HCT116 (cell line): ENCODE measurements at regions not wholly inside any gene's neighbourhood (a gene's known extent, or its start where the extent isn't known, plus 50 kb on each side); places are given as distances from the start of the nearest gene placed in this dataset.

Source experiments
- EZH2 ChIP-seq: fragments of 200-600 bp; sonication (generic); IDR thresholded peaks from 2 replicates; pipeline ENCODE4 v1.6.1; 2017; ENCODE audit warnings: antibody characterized with exemption, mixed run types
- POLR2A ChIP-seq: IDR thresholded peaks from 2 replicates; pipeline ENCODE4 v1.7.0; 2011; ENCODE audit warnings: borderline replicate concordance; ENCODE audit not compliant: insufficient read depth, insufficient read length; ENCODE audit errors: extremely low read depth
- POLR2AphosphoS5 ChIP-seq: IDR thresholded peaks from 2 replicates; pipeline ENCODE4 v1.6.1; 2011; ENCODE audit warnings: mild to moderate bottlenecking, low read depth, low read length, moderate library complexity
- SP1 ChIP-seq: IDR thresholded peaks from 2 replicates; pipeline ENCODE4 v1.6.1; 2012; ENCODE audit warnings: low read depth
- YY1 ChIP-seq: IDR thresholded peaks from 2 replicates; pipeline ENCODE4 v1.6.1; 2011; ENCODE audit warnings: low read length, low read depth, moderate library complexity, mild to moderate bottlenecking; ENCODE audit not compliant: insufficient replicate concordance; ENCODE audit errors: extremely low read depth
- TF ChIP-seq, protein P1 (sequence below), 3 experiments: fragments of 200-600 bp in 1 of 3; sonication (generic) in 1 of 3; IDR thresholded peaks in 2 of 3; conservative IDR thresholded peaks in 1 of 3; 2 replicates each; pipeline ENCODE4 v1.5.1; 2012 to 2017; ENCODE audit warnings: low read depth in 2 of 3, low read length in 2 of 3, antibody characterized with exemption in 1 of 3, borderline replicate concordance in 1 of 3, control low read depth in 1 of 3, mild to moderate bottlenecking in 1 of 3, mixed read lengths in 1 of 3, mixed run types in 1 of 3, moderate library complexity in 1 of 3; ENCODE audit not compliant: insufficient read depth in 1 of 3

DNA sequence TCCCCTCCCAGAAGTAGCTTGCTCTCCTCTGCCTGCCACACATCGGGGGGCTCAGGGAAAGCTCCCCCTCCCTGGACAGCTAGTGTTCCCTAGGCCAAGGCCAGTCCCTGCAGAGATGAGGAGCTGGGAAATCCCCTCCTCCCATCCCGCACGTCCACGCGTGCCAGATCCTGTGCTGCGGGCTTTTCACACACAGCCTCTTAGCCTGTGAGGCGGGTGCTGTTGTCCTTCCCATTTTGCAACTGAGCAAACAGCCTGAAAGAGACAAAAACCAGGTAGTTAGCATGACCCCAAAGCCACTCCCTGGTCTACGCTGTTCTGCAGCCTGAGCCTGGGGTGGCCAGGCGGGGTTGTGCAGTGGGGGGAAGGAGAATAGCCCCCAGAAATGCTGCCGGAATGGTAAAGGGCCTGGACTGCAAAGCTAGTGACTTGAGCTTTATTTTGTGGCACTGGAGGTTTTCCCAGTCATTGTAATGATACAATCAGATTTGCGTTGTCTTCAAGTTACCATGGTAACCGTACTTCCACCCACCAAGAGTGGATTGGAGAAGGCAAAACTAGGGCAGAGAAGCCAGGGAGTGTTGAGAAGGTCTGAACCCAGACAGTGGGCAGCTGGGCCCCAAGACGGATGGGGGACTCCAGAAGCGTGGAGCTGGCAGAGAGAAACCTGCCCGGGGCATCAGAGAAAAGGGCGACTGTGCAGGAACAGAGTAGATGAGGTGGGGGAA lies 98.6 kb upstream of the KCTD7 start:
- no peak for TF ChIP-seq POLR2AphosphoS5
- TF ChIP-seq, protein P1, sequence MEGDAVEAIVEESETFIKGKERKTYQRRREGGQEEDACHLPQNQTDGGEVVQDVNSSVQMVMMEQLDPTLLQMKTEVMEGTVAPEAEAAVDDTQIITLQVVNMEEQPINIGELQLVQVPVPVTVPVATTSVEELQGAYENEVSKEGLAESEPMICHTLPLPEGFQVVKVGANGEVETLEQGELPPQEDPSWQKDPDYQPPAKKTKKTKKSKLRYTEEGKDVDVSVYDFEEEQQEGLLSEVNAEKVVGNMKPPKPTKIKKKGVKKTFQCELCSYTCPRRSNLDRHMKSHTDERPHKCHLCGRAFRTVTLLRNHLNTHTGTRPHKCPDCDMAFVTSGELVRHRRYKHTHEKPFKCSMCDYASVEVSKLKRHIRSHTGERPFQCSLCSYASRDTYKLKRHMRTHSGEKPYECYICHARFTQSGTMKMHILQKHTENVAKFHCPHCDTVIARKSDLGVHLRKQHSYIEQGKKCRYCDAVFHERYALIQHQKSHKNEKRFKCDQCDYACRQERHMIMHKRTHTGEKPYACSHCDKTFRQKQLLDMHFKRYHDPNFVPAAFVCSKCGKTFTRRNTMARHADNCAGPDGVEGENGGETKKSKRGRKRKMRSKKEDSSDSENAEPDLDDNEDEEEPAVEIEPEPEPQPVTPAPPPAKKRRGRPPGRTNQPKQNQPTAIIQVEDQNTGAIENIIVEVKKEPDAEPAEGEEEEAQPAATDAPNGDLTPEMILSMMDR (IDR thresholded peaks at IDR 0.05 in 2 of 3, conservative IDR thresholded peaks at IDR 0.05 in 1 of 3; ENCODE audit: borderline replicate concordance in 1 of 3, insufficient read depth in 1 of 3, low read depth in 2 of 3, low read length in 2 of 3): no peak
- no peak for TF ChIP-seq SP1
- no peak for TF ChIP-seq POLR2A
- no peak for TF ChIP-seq EZH2
- TF ChIP-seq YY1: no peak
